ENCODE measurements at regions not wholly inside any gene's neighbourhood (a gene's known extent, or its start where the extent isn't known, plus 50 kb on each side); places are given as distances from the start of the nearest gene placed in this dataset.

GRCh38 chr9:7436754-7437153 lies 362.8 kb downstream of the DMAC1 start (continued):
- TF ChIP-seq USF2 (IDR thresholded peaks at IDR 0.05; ENCODE audit: low read length): no peak
- no peak for TF ChIP-seq CBX8 (IDR thresholded peaks at IDR 0.05; ENCODE audit: borderline replicate concordance, low read depth, low read length)
- no peak for TF ChIP-seq HDAC6 (IDR thresholded peaks at IDR 0.05; ENCODE audit: low read depth, low read length)
- TF ChIP-seq GABPA (IDR thresholded peaks at IDR 0.05; ENCODE audit: borderline replicate concordance, insufficient read depth, low read length): no peak
- no peak for TF ChIP-seq YY1 (IDR thresholded peaks at IDR 0.05; ENCODE audit: low read depth, low read length)
- TF ChIP-seq RXRA (IDR thresholded peaks at IDR 0.05; ENCODE audit: insufficient read depth, low read depth, low read length): no peak
- no peak for TF ChIP-seq SRF (IDR thresholded peaks at IDR 0.05; ENCODE audit: low read depth, low read length)

Data from H1 (cell line).